ENCODE measurements at regions not wholly inside any gene's neighbourhood (a gene's known extent, or its start where the extent isn't known, plus 50 kb on each side); places are given as distances from the start of the nearest gene placed in this dataset.

DNA sequence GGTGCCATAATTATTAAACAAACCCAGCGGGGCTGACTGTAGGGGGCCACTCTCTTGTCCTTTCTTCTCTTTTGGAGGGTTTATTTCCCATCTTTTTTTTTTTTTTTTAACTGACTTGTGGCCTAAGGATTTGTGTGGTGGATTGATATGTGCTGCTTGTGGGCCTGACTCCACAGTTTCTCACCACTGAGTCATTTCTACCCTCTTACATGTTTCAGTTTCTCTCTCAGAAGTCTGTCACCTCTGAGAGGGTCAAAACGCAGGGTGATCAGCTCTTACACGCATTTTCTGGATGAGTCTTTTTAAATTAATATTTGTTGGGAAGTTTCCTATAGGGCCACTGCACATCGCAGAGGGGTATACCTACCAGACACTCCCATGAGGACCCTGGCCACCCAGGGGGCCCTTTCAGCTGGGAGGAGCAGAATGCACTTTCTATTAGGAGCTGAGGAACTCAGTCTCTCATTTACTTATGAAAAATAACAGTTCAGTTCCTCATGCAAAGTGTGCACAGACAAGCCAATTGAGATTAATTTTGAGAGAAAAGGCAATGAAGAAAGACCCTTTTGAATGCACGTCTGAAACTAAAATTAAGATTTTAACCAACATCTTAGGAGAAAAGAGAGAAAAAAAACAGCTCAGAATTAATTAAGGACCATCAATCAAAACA, 407.9 kb downstream of the TECRL start:
- DNase-seq: no peak

GRCh38 chr4:64000241-64000640, 409.0 kb downstream of the TECRL start:
- DNase-seq: no peak

DNA sequence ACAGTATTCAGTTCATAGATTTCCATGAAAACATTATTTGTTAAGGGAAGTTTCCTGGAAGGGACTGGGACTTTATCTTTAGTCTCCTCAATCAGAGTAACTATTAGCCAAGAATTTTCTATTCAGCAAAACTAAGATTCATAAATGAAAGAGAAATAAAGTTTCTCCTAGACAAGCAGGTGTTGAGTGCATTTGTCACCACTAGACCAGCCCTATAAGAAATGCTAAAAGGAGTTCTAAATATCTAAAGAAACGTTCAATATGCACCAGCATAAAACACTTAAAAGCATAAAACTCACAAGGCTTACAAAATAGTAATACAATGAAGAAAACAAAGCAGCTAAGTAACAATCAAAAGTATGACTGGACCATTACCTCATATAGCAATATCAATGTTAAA, 423.0 kb downstream of the TECRL start:
- DNase-seq: no peak

- no peak for DNase-seq
Observed at GRCh38 chr4:63983224-63983623, 426.0 kb downstream of the TECRL start.

GRCh38 chr4:63965875-63966274, 443.4 kb downstream of the TECRL start:
- no peak for DNase-seq

DNA sequence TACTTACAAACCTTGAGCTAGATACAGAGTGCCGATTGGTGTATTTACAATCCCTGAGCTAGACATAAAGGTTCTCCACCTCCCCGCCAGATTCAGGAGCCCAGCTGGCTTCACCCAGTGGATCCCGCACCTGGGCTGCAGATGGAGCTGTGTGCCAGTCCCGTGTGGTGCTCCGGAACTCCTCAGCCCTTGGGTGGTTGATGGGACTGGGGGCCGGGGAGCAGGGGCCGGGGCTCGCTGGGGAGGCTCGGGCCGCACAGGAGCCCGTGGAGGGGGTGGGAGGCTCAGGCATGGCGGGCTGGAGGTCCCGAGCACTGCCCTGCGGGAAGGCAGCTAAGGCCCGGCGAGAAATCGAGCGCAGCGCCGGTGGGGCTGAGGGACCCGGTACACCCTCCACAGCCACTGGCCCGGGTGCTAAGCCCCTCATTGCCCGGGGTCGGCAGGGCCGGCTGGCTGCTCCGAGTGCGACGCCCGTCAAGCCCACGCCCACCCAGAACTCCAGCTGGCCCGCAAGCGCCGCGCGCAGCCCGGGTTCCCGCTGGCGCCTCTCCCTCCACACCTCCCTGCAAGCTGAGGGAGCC, 466.5 kb downstream of the TECRL start:
- peak in 1 of 4 experiments; percentile 0 for DNase-seq

GRCh38 chr4:63937961-63938360, 471.3 kb downstream of the TECRL start:
- no peak for DNase-seq

DNA sequence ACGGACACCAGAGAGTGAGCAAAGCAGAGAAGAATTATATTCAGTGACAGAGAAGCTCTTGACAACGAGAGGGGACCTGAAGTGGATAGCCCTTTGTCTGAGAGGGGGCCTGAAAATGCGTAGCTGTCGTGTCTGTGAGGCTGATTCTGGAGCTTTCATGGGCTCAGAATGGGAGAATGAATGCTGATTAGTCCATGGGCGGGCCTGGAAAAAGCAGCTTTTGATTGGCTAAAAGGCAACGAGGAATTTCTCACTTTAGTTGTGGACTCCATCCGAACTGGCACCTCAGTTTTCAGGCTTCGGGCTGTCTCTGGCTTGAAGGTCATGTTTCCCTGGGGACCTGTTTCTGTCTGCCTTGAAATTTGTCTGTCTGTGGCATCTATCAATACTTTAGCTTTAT, 487.1 kb downstream of the TECRL start:
- no peak for DNase-seq

- DNase-seq: no peak
Observed at GRCh38 chr4:63921561-63921960, 487.7 kb downstream of the TECRL start.

DNA sequence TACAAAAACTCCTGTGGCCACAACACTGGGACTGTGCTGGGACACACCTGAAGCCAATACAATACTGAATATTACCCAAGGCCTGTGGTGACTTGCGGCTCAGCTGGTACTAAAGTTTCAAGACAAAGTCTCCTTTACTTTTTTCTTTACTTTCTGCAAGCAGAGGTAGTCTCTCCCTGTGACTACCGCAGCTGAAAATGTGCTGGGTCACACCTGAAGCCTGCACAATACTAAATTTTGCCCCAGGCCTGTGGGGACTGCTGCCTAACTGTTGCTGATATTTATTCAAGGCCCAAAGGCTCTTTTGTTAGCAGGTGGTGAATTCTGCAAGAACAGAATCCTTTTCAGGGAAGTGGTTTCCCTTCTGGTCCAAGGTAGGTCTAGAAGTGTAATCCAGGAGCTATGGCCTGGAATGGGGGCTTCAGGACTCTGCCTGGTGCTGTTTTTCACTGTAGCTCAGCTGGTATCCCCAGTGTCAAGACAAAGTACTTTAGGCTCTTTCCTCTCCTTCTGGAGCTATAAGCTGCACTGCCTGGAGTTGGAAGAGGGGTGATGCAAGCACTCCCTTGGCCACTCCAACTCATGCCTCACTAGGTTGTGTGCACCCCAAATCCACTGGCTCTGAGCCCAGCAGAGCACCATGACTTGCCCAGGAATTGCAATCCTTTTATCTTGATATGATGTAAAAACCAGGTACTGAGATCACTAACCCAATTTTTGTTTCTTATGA, 489.4 kb downstream of the TECRL start:
- DNase-seq: no peak

- no peak for DNase-seq
Observed at GRCh38 chr4:63906660-63907183, 502.5 kb downstream of the TECRL start.

DNA sequence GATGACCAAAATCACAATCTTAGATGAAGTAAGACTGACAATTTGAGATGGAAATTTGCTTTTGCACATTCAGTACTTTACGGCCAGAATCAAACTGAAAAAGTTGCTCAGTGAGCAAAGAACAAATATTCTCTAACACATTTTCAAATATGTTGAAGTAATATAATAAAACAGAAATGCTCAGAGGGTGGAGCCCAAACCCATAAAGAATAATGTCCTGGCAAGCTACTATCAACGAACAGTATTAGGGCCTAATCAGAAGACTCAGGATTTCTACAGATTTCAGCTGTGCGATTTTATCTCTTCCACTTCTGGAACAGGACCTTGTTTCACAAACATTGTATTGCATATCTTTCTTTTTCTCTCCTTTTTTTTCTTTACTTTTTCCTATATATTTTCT, 505.0 kb downstream of the TECRL start:
- no peak for DNase-seq

DNA sequence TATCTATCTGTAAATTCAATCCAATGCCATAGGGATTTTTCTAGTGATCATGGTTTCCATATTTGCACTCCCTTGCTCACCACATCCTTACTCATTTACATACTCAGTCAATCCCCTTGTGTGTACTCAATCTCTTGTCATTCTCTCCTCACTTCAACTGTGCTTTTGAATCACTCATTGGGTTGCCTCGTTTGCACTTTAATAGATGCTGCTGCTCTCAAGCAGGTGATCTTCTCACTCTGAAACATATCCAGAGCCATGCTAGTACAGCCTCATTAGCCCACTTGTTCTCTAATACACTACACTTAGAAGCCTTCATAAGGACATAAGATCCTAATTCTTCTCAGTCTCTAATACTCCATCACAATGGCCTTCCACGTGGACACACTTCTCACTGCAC, 507.9 kb downstream of the TECRL start:
- no peak for DNase-seq

GRCh38 chr4:63898961-63899360, 510.3 kb downstream of the TECRL start:
- DNase-seq: no peak

DNA sequence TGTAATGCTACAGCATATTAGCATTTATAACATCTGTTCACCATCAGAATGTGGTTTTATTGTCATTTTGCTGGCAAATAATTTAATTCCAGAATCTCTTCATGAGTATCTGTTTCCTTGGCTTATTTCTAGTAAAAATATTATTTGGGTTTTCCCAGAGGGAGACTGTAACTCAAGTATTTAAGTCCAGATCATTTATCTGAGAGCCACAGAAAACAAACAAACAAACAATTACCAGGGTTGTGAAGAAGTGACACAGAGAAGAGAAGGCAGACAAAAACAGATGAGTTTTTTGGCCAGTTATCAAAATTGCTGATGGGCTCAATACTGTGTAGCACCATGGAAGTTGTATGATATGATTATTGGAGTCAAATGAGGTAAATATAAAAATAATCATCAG, 515.1 kb downstream of the TECRL start:
- DNase-seq: no peak

- no peak for DNase-seq
Observed at GRCh38 chr4:63869370-63869769, 539.9 kb downstream of the TECRL start.

- DNase-seq: no peak
Observed at GRCh38 chr4:63851496-63851895, 557.8 kb downstream of the TECRL start.

DNA sequence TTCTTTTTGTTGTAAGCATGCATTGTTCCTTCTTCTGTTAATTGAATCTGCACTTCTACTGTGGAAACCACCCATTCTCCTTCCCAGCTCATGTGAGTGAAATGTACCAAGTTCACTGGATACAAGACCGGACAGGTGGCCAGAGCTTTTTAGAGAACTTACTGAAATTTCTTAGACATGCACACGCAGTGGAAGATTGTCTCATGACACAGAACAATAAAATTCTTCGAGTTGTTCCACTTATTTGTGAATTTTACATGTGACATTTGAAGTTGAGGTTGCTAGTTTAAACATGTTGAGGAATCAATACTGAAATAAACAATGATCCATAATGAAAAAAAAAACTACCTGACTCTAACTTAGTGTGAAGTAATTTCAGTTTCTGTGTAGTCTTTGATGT, 568.0 kb downstream of the TECRL start:
- no peak for DNase-seq

GRCh38 chr4:63831590-63832155, 577.6 kb downstream of the TECRL start:
- no peak for DNase-seq

DNA sequence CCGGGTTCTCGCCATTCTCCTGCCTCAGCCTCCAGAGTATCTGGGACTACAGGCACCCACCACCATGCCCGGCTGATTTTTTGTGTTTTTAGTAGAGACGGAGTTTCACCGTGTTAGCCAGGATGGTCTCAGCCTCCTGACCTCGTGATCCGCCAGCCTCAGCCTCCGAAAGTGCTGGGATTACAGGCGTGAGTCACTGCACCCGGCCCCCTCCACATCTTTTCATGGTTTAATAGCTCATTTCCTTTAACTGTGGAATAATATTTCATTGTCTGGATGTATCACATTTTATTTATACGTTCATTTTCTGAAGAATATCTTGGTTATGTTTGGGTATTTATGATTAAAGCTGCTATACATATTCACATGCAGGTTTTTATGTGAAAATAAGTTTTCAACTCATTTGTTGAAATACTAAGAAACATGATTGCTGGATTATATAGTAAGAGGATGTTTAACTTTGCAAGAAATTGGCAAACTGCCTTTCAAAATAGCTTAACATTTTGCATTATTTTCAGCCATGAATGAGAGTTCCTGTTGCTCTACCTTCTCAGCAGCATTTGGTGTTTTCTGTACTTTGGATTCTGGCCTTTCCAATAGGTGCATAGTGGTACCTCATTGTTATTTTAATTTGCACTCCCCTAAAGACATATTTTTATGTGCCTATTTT, 591.9 kb downstream of the TECRL start:
- DNase-seq: no peak

DNA sequence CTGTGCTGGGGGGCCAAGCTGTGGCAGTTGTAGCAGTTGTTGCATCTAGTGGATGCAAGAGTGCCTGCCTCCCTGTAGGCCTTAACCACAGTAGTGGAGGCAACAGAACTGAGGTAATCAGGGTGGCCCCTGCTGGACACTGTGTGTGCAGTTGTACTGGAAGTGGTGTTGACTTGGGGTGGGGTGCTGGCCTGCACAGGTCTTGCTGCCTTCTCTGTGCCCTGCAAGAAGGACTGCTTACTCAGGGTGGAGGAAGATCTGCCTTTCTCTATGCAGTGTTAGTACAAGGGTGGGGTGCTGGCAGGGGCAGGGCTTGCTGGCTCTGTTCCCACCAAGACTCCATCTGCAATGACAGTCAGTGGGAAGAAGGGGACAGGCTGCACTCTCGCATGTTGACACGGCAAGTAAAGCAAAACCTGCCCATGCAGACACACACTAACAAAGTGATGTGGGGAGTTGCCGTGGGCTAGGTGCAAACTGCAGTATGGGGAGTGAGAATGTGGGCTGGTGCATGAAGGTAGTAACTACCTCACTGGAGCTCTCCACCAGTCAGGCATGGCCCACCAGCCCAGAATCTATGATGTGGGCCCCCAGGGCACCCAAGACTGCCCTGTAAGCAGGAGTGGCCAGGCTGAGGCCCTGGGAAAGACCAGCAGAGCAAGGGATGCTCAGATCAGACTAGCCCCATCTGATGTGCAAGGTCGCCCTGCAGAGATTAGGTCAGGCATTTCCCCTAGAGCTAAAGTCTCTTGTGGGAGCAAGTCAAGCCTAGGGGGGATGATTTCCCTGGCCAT, 594.9 kb downstream of the TECRL start:
- DNase-seq: no peak

DNA sequence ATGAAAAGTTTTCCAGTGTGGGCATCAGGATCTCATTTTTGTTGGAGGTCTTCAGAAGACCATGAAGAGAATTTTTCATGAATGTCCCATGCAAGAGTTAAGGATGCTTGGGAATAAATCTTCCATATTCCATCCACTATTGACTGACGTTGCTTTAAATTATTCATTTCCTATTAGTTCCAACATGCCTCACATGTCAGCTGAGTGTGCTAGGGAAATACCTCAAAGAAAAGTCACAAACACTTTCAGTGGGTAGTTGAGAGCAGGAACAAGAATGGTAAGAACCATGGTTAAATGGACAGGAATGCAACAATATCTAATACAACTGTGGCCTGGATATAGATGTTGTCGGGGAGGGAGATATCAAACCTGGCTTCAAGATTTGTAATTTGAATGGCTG, 610.1 kb downstream of the TECRL start:
- no peak for DNase-seq
